Forelimb muscle (tissue), 1 donor: ENCODE measurements at regions not wholly inside any gene's neighbourhood (a gene's known extent, or its start where the extent isn't known, plus 50 kb on each side); places are given as distances from the start of the nearest gene placed in this dataset.

Source experiments
- DNase-seq: peaks from one replicate; pipeline ENCODE4 v3.0.0-alpha.2; 2013; ENCODE audit warnings: low read depth

DNA sequence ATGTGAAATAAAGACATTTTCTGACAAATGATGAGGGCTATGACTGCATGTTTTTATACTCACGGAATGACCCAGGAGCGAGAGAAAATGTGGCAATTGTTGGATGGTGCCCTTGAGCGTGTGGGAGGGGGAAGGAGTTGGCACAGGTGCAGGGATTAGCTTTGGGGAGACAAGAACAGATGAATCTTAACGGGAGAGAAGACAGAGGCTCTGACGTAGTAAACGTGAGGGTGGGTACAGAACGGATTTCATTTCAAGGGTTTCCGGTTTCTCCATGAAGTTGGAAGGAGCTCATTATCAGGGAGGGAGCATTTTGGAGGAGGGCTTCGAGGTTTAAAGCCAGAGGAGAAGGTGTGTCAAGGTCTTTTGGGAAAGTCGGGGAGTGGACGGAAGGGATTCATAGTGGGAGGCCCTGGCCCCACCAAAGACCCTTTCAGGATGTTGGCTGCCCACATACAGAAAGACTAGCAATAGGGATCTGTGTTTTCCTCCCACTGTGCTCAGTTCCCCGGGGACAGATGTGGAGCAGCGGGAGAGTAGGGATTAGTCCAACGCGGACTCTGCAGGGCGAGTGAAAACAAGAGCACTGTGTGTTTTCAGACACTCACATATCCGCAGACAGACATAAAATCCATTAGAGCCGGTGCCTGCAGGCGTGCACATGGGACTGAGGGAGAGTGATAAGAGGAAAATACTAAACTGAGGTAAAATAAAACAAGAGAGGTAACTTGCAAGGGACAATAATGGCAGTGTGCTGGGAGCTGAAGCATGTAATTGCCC lies 584.1 kb downstream of the AJAP1 start:
- DNase-seq = no peak

- no peak for DNase-seq
Observed at GRCh38 chr1:5235355-5235899, 581.0 kb downstream of the AJAP1 start.

GRCh38 chr1:5232537-5232936 lies 578.1 kb downstream of the AJAP1 start:
- DNase-seq = no peak

- no peak for DNase-seq
Observed at GRCh38 chr1:5231541-5232315, 577.3 kb downstream of the AJAP1 start.

DNA sequence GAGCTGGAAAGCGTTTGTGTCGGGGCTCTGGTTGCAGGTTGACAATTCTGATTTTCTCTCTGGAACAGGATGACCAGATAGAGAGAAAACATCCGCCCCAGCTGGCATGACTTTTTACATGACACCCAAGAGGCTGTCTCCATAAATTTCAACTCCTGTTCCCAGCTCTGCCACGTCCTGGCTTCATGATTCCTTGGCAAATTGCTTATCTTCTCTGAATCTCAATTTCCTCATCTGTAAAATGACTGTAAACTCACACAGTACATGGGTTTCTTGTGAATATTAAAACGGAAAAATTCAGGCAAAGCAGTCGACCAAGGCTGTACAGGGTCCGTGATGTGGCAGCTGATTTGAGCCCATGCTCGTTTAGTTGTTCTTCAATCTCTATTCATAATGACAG lies 572.7 kb downstream of the AJAP1 start:
- DNase-seq = no peak

GRCh38 chr1:5225707-5226704 lies 571.6 kb downstream of the AJAP1 start:
- no peak for DNase-seq

DNA sequence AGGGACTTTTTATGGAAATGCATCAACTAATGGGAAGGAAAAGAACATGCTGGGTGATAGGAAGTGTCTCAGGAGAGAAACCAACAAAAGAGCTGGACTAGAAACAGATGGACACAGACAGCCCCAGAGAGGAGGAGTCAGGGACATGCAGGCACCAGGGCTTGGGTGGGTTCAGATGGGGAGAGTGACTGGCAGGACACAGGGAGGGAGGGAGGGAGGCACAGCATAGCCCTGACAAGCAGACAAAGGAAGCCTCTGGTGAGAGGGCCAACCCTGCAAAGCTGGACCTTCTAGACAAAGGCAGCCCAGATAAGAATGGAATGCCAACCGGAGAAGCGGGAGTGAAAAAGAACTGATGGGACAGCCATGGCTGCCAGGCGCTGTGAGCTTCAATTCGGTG lies 568.8 kb downstream of the AJAP1 start:
- DNase-seq = no peak

GRCh38 chr1:5222626-5223025 lies 568.2 kb downstream of the AJAP1 start:
- DNase-seq = no peak

DNA sequence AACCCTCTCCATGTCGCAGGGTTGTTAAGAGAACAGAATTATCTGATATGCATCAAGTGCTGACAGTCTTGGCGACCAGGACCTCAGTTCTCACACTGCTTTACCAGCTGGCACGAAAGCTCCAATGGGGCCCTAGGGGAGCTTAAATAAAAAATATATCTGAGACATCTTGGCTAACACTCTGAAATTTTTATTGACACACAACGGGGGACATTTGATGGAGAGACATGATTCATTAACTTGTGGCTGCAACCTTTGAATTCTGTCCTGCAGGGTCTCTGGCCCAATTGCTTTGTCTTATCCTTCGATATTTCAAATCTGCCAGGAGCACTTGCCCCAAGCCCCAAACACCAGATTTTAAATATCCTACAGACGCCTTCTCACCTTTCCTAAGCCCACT lies 567.0 kb downstream of the AJAP1 start:
- DNase-seq = no peak

- no peak for DNase-seq
Observed at GRCh38 chr1:5220821-5221220, 566.4 kb downstream of the AJAP1 start.

GRCh38 chr1:5220421-5220820 lies 566.0 kb downstream of the AJAP1 start:
- DNase-seq = no peak

- DNase-seq = no peak
Observed at GRCh38 chr1:5200006-5200405, 545.6 kb downstream of the AJAP1 start.

DNA sequence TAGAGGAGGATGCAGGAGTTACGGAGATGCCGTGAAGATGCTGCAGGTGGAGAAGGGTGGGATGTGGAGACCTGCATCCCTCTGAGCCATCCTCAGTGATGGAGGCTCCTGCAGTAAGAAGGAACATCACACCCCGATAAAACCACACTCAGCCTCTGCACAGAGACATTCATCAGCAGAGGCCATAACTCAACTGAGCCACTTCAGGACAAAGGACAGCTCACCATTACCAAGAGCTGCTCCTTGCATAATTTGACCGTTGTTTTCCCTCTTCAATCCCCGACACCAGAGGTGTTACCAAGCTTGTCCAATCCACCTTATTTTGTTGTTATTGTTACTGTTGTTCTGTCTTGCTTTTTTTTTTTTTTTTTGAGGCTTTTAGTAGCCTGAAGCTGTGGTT lies 543.9 kb downstream of the AJAP1 start:
- DNase-seq = no peak

GRCh38 chr1:5191470-5191869 lies 537.1 kb downstream of the AJAP1 start:
- no peak for DNase-seq

- DNase-seq = no peak
Observed at GRCh38 chr1:5189384-5189783, 535.0 kb downstream of the AJAP1 start.

DNA sequence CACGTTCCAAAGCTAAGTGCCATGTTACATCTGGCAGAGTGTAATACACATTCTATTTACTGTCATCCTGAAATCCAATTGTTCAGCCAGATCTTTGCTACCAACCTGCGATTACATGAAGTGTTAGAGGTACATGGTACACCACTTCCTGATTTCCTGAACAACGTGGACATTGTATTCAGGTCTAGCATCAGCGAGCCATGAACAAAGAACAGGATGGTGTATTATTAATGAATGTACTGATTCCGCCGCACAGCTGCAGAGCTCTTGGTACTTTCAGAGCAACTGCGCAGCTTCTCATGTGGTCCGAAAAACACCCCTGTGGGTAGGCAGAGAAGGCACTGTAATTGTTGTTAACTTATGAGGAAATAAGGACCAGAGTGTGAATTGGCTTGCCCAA lies 511.4 kb downstream of the AJAP1 start:
- DNase-seq = no peak

- DNase-seq = no peak
Observed at GRCh38 chr1:5164158-5164557, 509.7 kb downstream of the AJAP1 start.

- DNase-seq = no peak
Observed at GRCh38 chr1:5161372-5161771, 507.0 kb downstream of the AJAP1 start.

DNA sequence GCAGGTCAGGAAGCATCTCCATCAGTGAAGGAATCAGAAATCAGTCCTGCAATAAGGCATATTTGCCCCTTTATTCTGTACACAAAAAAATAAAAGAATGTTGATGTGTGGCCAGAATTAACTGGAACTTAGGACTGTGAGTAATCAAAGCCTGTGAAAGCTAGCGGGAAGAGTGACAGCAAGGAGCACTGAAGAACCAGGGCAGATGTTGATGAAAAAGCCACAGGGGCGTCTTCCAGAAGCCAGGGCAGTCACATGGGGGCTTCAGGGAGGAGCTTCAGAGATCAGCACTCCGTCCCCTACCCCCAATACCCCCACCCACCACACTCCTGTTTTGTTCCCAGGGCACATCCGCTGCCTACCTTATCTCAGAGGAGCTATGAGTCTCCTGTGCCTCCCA lies 502.8 kb downstream of the AJAP1 start:
- no peak for DNase-seq

GRCh38 chr1:5156416-5157120 lies 502.2 kb downstream of the AJAP1 start:
- DNase-seq = no peak

DNA sequence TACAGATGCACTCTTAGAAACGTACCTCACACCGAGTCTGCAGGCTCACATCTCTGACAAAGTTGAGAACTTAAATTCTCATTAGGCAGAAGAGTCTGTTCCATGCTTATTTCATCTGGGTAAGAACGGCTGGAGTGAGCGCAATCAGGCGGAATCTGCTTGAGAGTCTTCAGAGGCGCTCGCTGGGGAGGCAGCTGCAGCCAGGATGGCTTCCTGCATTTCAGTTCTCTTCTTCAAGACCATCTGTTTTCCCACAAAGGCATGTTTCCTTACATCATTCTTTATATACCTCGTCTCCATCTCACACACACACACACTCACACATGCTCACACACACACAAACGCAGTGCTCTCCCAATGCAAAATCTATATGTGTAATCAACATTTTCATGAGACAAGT lies 497.1 kb downstream of the AJAP1 start:
- no peak for DNase-seq
